Neural cell (in vitro differentiated cells): ENCODE measurements at regions not wholly inside any gene's neighbourhood (a gene's known extent, or its start where the extent isn't known, plus 50 kb on each side); places are given as distances from the start of the nearest gene placed in this dataset.

ENCODE experiments used
- CTCF ChIP-seq: fragments of 450-650 bp; IDR thresholded peaks from 2 replicates; pipeline ENCODE4 v1.5.1; 2014; ENCODE audit warnings: antibody characterized with exemption, mild to moderate bottlenecking, moderate library complexity; ENCODE audit not compliant: poor library complexity, severe bottlenecking
- SMC3 ChIP-seq: fragments of 450-650 bp; conservative IDR thresholded peaks from 2 replicates; pipeline ENCODE4 v1.6.1; 2014; ENCODE audit warnings: antibody characterized with exemption, mild to moderate bottlenecking, moderate library complexity; ENCODE audit not compliant: poor library complexity

DNA sequence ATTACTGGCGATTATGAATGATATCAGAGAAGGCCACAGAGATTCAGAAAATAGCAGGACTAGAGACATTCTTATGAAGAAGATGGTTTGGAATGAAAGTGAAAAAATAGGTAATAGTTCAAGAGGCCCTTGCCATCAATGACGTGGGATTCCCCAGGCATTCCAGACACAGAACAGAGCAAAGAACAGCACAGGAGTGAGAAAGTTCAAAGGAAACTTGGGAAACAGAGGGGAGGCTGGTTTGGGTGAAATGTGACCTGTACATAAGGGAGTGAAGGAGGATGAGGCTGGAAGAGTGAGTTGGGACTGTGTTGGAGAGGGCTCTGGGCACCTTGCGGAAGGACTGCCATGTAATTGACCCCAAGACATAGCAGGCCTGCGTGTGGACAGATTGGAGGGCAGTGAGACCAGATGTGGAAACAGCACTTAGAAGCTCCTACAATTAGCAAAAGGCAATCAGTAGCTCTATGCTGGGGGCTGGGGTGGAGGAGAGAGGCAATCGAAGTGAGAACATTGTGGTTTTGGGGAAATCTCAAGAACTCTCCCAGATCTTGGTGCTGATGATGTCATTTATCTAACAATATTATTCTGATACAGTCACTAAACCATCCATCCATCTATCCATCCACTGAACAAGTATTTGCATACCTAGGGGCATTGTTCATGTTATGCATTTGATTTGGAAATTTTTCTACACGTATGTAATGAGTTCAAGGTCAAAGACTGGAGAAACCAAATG is 365.3 kb upstream of the ZFHX3 start:
- TF ChIP-seq CTCF (no peak), SMC3 (no peak)
